Stimulated activated CD8-positive, alpha-beta memory T cell treated with anti-CD3 and anti-CD28 coated beads, Interleukin-15, amount 100 ng/mL, for 4 hours (primary cell): ENCODE measurements at regions not wholly inside any gene's neighbourhood (a gene's known extent, or its start where the extent isn't known, plus 50 kb on each side); places are given as distances from the start of the nearest gene placed in this dataset.
"Not testable (repeated sequence)": the region's sequence is repeated elsewhere in the genome, so short reads cannot be mapped to it uniquely, and the experiment has no call there.

Experiments
- DNase-seq, 2 donors: peaks; one replicate each; pipeline ENCODE4 v3.0.0-alpha.2; 2020; ENCODE audit warnings: low read depth in 2 of 2

DNA sequence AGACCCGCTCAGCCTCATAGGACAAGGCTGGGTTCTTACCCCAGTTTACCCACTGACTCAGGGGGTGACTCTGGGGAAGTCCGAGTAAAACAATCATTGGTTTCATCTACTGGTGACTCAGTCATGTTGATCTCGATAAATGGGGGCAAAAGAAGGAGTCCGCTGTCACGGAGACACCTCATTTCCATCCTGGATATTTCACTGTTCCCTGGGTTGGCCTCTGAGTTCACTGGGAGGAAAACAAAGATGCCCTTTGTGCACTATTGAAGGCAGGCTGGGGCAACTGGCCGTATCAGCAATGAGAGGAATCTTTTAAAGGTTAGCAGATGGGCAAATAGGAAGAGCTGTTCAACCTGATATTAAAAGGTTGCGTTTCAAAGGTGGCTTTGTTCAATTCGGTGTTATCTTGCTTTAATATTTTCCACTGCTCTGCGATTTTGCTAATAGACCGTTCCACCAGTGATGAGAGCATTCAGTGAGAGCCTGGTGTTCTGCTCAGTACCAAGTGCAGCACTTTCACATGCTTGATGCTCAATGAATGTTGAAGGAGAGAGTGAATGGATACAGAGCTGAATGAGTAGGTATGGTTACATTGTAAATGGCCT, 110.2 kb upstream of the EGFLAM start:
- no peak for DNase-seq

DNA sequence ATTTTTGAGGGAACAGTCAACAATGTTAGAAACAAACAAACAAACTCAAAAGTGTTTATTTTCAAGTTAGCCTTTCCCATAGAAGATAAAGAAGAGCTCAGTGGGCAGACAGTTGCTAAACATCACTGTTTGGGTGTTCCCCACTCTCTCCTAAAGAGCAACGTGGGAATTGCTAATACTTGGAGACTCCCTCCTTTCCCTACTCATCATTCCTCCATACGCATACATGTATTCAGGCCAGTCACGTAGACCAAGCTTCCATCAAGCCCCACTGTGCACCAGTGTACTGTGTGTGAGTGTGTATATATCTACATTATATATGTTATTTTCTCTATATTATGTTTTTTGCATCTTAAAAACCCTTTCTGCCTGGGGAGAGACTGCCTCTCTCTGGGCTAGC, 115.0 kb upstream of the EGFLAM start:
- no peak for DNase-seq

DNA sequence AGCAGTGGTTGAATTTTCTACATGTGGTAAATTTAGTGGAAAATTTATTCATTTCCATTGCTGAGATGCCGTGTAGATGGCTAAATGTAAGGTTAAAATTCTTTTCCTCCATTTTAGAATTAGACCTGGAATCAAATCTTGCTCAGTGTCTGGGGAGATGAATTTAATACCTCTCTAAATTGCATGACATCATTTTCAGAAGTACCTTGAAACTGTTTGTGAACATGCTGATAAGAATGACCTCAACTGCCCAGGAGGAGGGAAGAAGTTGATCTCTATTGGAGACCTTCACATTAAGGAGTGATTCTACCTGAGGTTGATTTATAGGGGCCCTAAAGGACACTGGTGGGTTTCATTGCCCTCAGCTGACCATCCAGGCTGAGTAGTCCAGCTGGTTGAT, 116.7 kb upstream of the EGFLAM start:
- DNase-seq, result no peak

DNA sequence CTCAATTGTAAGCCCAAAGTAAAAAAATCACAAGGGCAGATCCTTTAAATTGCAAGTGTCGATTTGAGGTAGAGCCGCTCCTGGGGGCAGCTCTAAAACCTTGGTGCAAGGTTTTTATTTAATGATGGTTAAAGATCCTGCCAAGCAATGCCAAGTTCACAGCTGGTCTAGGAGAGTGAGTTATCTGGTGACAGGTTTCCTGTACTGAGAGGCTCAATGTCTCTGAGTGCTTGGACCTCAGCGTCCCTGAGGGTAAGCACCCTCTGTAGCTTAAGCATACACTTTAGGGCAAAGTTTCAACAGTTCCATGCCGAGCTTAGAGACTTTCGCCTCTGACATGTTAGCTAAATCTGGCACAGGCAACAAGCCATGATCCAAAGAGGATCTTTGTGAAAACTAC, 119.8 kb upstream of the EGFLAM start:
- DNase-seq, result no peak

DNA sequence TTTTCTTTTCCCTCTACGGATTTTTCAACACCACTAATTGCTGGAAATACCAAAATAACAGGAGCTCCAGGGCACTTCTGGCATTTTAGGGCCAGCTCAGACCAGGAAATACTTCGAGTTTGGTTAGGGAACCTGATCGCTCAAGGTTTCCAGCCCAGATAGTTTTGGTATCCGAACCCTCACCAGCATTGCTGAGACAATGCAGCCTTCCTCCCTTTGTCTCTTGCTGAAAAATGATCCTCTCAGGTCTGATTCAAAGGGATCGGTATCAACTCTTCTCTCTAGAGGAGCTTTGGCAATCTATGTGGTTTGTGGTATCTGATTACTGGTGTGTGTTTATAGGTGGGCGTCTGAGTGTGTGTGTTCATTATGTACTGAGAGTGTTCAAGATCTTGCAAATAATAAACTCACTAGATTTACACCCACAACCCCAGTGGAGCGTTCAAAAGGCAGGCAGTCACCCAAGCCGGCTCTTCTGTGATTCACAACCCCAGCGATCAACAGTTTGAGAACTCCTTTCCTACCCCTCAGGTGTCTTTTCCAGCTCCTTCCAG, 122.8 kb upstream of the EGFLAM start:
- no peak for DNase-seq

DNA sequence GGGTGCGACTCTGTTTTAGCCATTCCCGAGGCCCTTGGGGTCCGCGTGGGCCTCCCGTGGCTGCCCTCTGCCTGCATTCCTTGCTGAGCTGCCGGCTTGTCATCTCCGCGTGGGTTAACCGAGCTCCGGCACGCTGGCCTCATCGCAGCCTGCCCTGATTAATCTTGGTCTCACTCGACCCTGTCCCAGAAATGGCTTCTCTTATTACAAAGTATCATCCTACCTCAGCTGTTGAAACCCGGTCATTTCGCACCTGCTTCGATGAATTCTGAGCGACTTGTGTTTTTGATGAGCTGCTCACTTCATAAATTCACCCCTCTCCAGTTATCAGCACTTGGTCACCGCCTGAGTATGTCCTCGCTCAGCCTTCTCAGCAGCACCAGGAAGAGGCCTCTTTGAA, 123.5 kb upstream of the EGFLAM start:
- no peak for DNase-seq

DNA sequence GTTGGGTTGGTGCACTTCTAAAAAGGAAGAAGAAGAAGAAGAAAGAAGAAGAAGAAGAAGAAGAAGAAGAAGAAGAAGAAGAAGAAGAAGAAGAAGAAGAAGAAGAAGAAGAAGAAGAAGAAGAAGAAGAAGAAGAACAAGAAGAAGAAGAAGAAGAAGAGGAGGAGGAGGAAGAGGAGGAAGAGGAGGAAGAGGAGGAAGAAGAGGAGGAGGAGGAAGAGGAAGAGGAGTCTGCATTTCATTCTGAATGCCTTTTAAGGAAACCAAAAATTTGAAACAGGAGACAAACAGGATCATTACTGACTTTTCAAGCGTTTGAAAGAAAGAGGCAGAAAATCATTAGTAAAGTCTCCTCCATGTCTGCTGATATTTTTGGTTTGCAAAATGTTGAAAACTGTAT, 124.1 kb upstream of the EGFLAM start:
- DNase-seq, result not testable (repeated sequence)

DNA sequence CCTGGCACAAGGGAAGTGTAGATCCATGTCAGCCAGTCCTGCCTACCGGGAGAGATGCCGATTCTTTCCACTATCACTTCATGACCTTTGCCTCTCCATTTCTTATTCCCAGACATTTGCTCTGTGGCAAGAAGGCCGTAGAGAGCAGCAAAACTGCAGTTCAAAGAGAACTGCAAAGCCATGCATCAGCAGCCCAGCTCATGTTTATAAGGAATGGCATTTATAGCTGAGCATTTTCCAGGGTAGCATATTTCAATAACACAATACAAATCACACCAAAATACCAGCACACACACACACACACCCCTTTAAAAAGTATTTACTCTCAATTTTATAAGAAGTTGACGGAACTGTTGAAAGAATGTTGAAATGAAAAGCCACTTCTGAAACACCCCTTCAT, 126.7 kb upstream of the EGFLAM start:
- no peak for DNase-seq

DNA sequence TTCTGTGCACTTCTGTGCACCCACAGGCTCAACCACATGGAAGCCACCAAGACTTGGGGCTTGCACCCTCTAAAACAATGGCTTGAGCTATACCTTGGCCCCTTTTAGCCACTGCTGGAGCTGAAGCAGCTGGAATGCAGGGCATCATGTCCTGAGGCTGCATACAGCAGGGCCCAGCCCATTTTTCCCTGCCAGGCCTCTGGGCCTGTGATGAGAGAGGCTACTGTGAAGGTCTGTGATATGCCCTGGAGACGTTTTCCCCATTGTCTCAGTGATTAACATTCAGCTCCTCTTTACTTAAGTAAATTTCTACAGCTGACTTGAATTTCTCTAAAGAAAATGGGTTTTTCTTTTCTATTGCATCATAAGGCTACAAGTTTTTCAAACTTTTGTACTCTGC, 134.0 kb upstream of the EGFLAM start:
- no peak for DNase-seq

DNA sequence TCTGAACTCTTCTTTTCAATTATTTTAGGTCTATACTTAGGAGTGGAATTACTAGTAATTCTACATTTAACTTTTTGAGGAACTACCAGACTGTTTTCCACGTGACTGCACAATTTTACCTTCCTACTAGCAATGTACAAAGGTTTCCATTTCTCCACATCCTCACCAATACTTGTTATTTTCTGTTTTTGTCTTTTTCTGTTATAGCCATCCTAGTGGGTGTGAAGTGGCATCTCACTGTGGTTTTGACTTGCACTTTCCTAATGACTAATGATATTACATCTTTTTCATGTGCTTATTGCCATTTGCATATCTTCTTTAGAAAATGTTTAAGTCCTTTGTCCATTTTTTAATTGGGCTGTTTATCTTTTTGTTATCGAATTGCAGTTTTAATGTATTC, 136.9 kb upstream of the EGFLAM start:
- DNase-seq, result no peak

DNA sequence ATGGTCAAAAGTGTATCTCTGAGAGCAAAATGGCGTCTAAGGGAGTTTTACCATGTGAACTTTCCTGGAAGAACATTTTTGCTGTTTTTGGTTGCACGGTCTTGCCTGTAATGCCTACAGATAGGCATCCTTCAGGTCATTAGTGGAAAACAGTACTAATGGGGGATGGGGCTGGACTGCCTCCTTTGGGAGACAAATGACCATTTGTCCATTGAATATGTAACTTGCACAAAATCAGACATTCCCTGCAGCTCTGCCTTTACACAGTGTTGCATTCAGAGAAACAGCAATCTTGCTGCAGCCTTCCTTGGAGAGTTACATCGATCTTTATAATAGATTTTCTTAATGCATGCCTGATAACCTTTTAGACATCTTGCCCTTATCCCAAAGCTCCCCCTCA, 138.5 kb upstream of the EGFLAM start:
- no peak for DNase-seq

DNA sequence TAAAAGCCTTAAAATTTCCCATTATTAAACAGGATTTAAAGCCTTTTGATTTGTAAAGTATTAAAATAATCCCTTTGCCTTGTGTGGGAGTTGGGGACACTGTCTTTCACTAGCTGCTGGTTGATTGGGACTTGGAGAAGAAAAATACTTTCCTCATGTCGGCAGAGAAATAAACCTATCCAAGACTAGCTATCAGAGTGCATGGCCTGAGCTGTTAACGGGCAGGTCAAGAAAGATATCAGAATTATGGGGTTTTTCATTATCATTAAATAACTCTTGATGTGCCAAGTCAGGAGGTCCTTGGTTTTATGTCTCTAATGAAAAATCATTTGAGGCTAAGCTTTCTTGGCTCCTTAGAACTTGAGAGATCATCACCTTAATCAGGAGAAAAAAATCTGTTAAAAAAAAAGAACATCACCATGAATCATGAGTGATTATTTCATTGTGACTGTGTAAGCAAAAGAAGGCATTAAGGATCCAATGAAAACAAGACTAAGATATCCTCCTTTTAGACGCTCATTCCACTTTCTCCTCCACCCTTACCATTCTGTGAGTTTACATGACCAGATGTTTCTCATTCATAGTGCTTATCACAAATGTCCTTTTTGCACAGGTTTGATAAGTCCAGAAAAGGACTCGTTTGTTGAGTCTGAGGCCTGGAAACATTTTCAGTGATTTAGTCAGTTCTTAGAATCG, 140.4 kb upstream of the EGFLAM start:
- no peak for DNase-seq

DNA sequence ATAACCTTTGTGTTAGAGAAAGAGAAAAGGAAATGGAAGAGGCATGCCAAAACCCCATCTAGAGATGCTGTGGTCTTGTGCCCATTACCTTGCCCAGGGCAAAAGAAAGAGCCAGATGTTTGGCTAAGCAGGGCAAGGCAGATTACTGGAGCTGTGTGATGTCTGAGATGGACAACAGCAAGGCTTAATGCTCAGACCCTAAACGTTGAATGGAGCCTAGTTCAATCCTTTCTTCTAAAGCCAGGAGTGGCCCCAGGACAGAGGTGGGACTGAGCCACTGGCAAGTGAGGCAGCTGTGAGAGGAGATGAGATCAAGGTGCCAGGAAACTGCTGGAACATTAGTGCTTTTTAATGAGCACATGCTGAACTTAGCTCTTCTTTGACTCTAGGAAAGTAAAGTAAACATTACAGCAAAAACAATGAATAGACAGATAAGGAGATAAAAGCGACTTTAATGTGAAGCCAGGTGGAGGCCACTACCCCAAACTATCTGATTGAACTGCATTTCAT, 143.0 kb upstream of the EGFLAM start:
- DNase-seq, result no peak

DNA sequence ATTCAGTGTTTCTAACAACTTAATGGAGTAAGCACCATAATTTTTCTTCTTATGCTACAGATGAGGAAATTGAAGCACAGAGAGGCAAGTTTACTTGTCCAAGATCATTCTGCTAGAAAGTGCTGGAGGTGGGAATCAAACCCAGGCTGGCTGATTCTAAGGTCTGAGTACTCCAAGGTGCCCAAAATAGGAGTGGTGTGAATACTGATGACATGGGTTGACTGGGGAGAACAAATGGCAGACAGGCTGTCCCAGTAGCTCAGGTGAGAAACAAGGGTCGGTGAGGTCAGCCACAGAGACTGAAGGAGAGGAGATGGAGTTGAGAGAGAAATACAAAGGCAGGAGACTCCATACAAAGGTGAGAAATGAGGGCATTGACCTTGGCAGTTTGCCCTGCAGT, 144.5 kb upstream of the EGFLAM start:
- DNase-seq, result no peak

DNA sequence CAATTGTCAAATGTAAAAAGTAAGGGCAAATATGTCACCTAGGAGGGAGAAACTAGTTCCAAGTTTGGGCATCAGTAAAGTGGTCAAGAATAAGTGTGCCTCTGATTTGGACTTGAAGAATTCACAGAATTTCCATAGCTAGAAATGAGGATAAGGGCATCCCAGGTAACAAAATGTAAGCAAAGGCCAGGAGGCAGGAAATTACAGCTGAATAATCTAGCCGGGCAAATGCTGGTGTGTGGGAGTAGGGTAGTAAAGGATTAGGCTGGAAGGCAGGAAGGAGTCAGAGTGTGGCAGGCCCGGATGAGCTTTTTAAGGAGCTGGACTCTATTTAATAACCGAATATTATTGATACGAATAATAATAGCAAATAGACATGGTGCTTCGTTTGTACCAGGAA, 144.9 kb upstream of the EGFLAM start:
- no peak for DNase-seq

DNA sequence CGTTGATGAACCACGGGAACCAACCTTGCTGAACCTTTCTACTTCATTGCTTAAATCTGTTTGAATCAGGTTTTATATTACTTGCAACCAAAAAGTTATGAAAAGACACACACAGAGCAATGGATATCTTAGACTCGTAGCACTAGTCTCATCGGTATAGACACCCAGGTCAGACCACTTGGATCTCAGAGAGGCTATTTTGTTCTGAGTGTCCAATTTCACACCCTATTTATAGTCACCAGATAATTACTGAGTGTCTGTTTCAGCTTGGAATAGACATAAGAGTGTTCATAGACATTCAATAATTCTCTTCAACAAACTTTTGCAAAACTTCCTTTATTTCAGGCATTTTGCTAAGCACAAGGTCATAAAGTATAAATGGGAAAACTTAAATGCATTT, 145.4 kb upstream of the EGFLAM start:
- no peak for DNase-seq

DNA sequence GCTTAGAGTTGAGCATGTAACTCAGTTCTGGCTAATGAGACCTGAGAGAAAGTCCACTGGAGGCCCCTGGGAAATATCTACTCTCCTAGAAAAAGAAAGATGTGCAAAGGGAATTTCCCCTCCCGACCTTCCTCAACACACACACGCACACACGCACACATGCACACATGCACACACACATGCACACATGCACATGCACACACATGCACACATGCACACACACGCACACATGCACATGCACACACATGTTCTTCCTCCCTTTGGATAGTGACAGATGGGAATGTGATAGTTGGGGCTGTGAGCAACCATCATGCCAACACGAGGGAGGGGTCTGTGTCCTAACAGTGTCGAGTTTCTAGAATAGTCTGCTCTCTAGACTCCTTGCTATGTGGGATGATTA, 148.2 kb upstream of the EGFLAM start:
- no peak for DNase-seq

DNA sequence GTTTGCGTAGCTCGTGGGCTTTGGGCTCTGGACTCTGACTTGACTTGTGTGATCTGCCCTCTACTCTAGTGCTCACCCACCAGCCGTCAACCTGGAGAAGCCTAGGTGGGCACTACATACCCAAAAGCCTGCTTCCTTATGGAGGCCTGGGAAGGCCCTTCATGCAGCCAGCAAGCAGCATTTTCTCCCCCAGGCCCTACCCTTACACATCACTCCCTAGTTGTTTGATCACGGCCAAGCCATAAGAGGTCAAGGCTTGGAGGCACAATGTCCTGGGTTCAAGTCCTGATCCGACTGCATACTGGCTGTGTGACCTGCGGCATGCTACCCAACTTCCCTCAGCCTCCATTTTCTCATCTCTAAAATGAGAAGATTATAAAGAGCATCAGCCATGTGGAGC, 151.3 kb upstream of the EGFLAM start:
- no peak for DNase-seq

DNA sequence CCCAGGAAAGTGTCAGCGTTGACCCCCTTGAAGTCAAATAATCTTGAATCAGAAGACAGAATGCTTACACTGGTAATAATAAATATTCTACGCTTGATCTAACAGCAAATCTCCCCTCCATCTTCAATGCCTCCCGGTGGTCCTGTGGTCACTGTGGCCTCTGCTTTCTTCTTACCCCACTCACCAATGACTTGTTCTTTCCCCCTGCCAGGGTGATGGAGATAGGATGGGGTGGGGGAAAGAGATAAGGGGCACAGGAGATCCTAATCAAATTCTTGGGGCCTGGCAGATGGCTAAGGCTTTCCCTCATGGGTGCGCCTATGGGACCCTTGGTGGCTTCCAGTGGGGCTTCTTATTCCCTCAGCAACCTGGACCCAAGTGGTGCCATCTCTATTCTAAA, 152.6 kb upstream of the EGFLAM start:
- no peak for DNase-seq

DNA sequence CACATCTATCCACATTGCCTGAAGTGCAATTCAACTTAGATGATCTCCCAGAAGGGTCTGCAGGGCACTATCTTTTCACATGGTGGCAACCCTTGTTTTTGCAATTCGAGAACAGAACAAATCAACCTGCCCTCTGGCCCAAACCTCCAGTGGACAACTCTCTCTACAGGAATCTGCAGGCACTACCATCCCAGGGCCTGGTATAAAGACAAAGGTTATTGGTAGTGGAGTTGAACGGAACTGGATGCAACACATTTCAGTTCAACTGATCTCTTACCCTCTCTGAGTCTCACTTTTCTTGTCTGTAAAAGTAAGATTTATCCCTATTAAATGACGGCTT, 153.2 kb upstream of the EGFLAM start:
- no peak for DNase-seq

DNA sequence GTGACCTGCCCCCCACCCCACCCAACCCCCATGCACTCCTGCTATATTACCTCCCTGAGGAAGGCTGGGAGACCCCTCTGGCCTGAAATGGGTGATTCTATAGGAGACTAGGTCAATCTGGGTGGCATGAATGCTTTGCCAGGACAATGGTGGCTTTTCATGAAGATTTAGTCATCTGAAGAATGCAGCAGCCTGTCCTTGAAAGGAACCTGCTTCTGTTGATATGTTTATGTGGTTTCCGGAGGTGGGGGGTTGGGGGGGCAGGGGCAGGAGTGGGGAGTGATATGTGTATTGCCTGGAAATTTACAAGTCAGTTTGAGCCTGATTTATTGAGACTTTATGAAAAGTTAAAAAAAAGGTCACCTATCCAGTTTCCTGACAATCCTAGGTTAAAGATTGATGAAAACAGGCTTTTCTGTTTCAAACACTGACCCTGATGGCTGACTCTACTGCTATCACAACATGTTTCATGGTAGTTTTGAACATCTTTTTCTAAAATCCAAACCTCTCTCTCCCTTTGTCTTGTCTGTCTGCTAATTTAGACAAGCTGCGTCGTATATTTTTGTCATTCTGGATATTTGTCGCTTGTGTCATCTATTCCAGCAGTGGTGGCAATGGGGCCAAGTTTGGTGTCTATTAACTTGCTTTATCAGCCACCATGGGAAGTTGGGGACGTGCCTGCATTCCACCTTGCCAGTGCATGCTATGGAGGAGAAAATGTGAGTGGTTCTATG, 153.7 kb upstream of the EGFLAM start:
- no peak for DNase-seq

DNA sequence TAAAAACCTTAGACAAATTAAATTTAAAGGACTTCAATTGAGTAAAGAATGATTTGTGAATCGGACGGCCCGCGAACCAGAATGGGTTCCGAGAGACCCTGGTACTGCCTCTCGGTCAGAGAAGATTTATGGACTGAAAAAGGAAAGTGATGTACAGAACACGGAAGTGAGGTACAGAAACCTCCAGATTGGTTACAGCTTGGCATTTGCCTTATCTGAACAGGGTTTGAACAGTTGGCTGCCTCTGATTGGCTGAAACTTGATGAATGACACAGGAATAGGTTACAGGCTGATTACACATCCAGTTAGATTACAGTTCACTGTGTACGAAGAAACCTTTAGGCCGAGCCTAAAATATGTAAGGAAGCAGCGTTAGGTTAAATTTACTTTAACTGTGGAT, 156.5 kb upstream of the EGFLAM start:
- DNase-seq, result no peak
